Neural crest cell (in vitro differentiated cells): ENCODE measurements at regions not wholly inside any gene's neighbourhood (a gene's known extent, or its start where the extent isn't known, plus 50 kb on each side); places are given as distances from the start of the nearest gene placed in this dataset.

Experiments used
- DNase-seq: peaks from one replicate; pipeline ENCODE4 v3.0.0; 2021; ENCODE audit warnings: low read depth, mixed read lengths, low spot score
- H3K27ac Mint-ChIP-seq: one replicate; pipeline ENCODE4 v1.8.0; 2021; ENCODE audit warnings: mild to moderate bottlenecking, mixed read lengths; ENCODE audit not compliant: unreplicated experiment
- H3K27me3 Mint-ChIP-seq: 2 replicates; pipeline ENCODE4 v1.8.0; 2021; ENCODE audit warnings: low read depth, mild to moderate bottlenecking, mixed read lengths
- H3K36me3 Mint-ChIP-seq: 2 replicates; pipeline ENCODE4 v1.8.0; 2021; ENCODE audit warnings: low read depth, mild to moderate bottlenecking, mixed read lengths
- H3K4me1 Mint-ChIP-seq: 2 replicates; pipeline ENCODE4 v1.8.0; 2021; ENCODE audit warnings: mixed read lengths
- H3K4me3 Mint-ChIP-seq: one replicate; pipeline ENCODE4 v1.8.0; 2021; ENCODE audit warnings: mild to moderate bottlenecking, mixed read lengths
- H3K9me3 Mint-ChIP-seq: 2 replicates; pipeline ENCODE4 v1.8.0; 2021; ENCODE audit warnings: mixed read lengths
- TF ChIP-seq, protein P1 (sequence below): fragments of 200-600 bp; sonication (generic); conservative IDR thresholded peaks from 2 replicates; pipeline ENCODE4 v1.5.0; 2021; ENCODE audit warnings: antibody characterized with exemption, mild to moderate bottlenecking

DNA sequence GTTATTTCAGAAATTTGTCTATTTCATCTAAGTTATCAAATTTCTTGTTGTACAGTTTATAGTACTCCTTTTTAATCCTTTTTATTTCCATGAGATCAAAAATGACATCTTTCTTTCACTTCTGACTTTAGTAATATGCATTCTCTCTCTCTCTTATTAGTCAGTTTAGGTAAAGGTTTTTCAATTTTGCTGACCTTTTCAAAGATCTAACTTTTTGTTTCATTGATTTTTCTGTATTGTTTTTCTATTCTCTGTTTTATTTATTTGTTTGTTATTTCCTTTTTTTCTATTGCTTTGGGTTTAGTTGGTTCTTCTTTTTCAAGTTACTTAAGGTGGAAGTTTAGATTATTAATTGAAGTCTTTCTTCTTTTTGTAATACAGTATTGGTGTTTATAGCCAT lies 294.2 kb downstream of the CCDC85A start:
- Mint-ChIP-seq H3K4me1 (no peaks in the 10 kb centered on the region), H3K36me3 (no peaks in the 10 kb centered on the region), H3K27me3 (peaks cover 22% of the 10 kb centered on the region), H3K4me3 (no peak overlapping the region), H3K9me3 (no peaks in the 10 kb centered on the region), H3K27ac (no peak overlapping the region)
- DNase-seq = no peak
- TF ChIP-seq, protein P1, sequence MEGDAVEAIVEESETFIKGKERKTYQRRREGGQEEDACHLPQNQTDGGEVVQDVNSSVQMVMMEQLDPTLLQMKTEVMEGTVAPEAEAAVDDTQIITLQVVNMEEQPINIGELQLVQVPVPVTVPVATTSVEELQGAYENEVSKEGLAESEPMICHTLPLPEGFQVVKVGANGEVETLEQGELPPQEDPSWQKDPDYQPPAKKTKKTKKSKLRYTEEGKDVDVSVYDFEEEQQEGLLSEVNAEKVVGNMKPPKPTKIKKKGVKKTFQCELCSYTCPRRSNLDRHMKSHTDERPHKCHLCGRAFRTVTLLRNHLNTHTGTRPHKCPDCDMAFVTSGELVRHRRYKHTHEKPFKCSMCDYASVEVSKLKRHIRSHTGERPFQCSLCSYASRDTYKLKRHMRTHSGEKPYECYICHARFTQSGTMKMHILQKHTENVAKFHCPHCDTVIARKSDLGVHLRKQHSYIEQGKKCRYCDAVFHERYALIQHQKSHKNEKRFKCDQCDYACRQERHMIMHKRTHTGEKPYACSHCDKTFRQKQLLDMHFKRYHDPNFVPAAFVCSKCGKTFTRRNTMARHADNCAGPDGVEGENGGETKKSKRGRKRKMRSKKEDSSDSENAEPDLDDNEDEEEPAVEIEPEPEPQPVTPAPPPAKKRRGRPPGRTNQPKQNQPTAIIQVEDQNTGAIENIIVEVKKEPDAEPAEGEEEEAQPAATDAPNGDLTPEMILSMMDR = no peak

DNA sequence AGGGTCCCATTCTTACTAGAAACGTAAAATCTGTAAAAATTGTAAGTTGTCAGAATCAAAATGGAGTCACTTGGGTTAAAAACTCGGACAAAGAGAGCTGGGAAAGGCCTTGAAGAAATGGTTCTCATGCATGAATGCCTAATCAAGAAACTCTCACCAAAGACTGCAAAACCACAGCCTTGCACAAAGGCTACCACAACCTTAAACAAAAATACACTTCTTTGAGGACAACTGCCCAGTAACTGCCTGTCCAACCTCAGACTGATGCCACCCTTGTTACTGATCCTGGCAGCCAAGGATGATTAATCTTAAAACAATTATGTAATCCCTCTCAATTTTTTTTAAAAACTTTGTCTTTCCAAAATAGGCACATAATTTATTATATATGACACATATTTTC lies 299.3 kb downstream of the CCDC85A start:
- Mint-ChIP-seq H3K27ac (no peak overlapping the region), H3K4me3 (no peak overlapping the region), H3K36me3 (no peaks in the 10 kb centered on the region), H3K4me1 (no peaks in the 10 kb centered on the region), H3K27me3 (peaks cover 3% of the 10 kb centered on the region), H3K9me3 (no peaks in the 10 kb centered on the region)
- TF ChIP-seq, protein P1 = no peak
- DNase-seq = no peak

DNA sequence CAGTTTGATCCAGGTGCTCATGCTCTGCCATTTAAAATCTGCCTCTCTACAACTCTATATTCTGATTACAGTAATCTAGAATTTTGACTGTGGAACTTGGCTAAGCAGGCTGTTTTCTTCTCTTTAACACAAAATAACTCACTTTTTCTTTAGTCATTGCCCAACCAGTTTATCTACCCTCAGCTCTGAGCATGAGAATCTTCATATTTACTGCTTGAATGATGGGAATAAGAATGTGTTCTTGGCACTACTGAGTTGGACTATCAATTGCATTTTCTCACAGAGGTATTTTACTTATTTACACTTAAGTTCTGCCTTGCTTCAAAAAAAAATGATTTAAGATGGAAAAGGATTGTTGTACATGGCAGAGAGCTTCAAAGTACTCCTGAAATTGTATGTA lies 301.1 kb downstream of the CCDC85A start:
- no peak overlapping the region for H3K4me3 Mint-ChIP-seq
- no peaks in the 10 kb centered on the region for H3K4me1 Mint-ChIP-seq
- H3K27ac Mint-ChIP-seq = no peak overlapping the region
- no peaks in the 10 kb centered on the region for H3K9me3 Mint-ChIP-seq
- no peaks in the 10 kb centered on the region for H3K36me3 Mint-ChIP-seq
- no peak for DNase-seq
- peaks cover 11% of the 10 kb centered on the region for H3K27me3 Mint-ChIP-seq
- TF ChIP-seq, protein P1 = no peak

DNA sequence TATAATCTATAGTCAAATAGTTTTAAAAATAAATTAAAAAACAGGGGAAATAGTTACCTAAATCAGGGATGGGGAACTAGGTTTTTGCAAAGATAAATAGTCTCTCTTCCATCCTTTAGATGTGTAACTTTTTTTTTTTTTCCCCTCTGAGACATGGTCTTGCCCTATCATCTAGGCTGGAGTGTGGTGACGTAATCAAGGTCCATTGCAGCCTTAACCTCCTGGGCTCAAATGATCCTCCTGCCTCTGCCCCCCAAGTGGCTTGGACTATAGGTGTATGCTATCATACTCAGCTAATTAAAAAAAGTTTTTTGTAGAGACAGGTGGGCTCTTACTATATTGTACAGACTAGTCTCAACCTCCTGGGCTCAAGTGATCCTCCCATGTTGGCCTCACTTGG lies 316.5 kb downstream of the CCDC85A start:
- H3K36me3 Mint-ChIP-seq = no peaks in the 10 kb centered on the region
- H3K4me1 Mint-ChIP-seq = no peaks in the 10 kb centered on the region
- TF ChIP-seq, protein P1 = no peak
- H3K4me3 Mint-ChIP-seq = no peak overlapping the region
- H3K27me3 Mint-ChIP-seq = peaks cover 8% of the 10 kb centered on the region
- no peak for DNase-seq
- peaks cover 14% of the 10 kb centered on the region for H3K9me3 Mint-ChIP-seq
- H3K27ac Mint-ChIP-seq = no peak overlapping the region

GRCh38 chr2:56502616-56503015 lies 318.8 kb downstream of the CCDC85A start:
- Mint-ChIP-seq H3K27me3 (peaks cover 8% of the 10 kb centered on the region), H3K4me1 (no peaks in the 10 kb centered on the region), H3K27ac (no peak overlapping the region), H3K9me3 (peaks cover 7% of the 10 kb centered on the region), H3K36me3 (no peaks in the 10 kb centered on the region), H3K4me3 (no peak overlapping the region)
- TF ChIP-seq, protein P1 = no peak
- no peak for DNase-seq

- Mint-ChIP-seq H3K27me3 (no peaks in the 10 kb centered on the region), H3K4me3 (no peak overlapping the region), H3K4me1 (no peaks in the 10 kb centered on the region), H3K36me3 (no peaks in the 10 kb centered on the region), H3K9me3 (no peaks in the 10 kb centered on the region), H3K27ac (no peak overlapping the region)
- DNase-seq = no peak
- TF ChIP-seq, protein P1 = no peak
Measured at GRCh38 chr2:56505885-56506284, 322.1 kb downstream of the CCDC85A start.
